NCI-H128 (cell line): ENCODE measurements at regions not wholly inside any gene's neighbourhood (a gene's known extent, or its start where the extent isn't known, plus 50 kb on each side); places are given as distances from the start of the nearest gene placed in this dataset.

Experiments
- DNase-seq: peaks from one replicate; lab custom pipeline; 2025; ENCODE audit not compliant: unreplicated experiment; lab: John Stamatoyannopoulos, UW

GRCh38 chr20:22003680-22004079 lies 298.2 kb downstream of the PAX1 start:
- no peak for DNase-seq

GRCh38 chr20:22001886-22002285 lies 296.4 kb downstream of the PAX1 start:
- no peak for DNase-seq

- no peak for DNase-seq
Measured at GRCh38 chr20:21995461-21995860, 290.0 kb downstream of the PAX1 start.

- no peak for DNase-seq
Measured at GRCh38 chr20:21994203-21994602, 288.7 kb downstream of the PAX1 start.

- DNase-seq: no peak
Measured at GRCh38 chr20:21982559-21982958, 277.1 kb downstream of the PAX1 start.

- no peak for DNase-seq
Measured at GRCh38 chr20:21981597-21982344, 276.3 kb downstream of the PAX1 start.

- DNase-seq: no peak
Measured at GRCh38 chr20:21981179-21981578, 275.7 kb downstream of the PAX1 start.

- no peak for DNase-seq
Measured at GRCh38 chr20:21971436-21971835, 266.0 kb downstream of the PAX1 start.

GRCh38 chr20:21968486-21968885 lies 263.0 kb downstream of the PAX1 start:
- no peak for DNase-seq

- no peak for DNase-seq
Measured at GRCh38 chr20:21967481-21967880, 262.0 kb downstream of the PAX1 start.

- DNase-seq: no peak
Measured at GRCh38 chr20:21956591-21956990, 251.1 kb downstream of the PAX1 start.

- no peak for DNase-seq
Measured at GRCh38 chr20:21947406-21947805, 241.9 kb downstream of the PAX1 start.

- no peak for DNase-seq
Measured at GRCh38 chr20:21944227-21944626, 238.8 kb downstream of the PAX1 start.

- no peak for DNase-seq
Measured at GRCh38 chr20:21941941-21942805, 236.7 kb downstream of the PAX1 start.

- no peak for DNase-seq
Measured at GRCh38 chr20:21936720-21937380, 231.4 kb downstream of the PAX1 start.

GRCh38 chr20:21936261-21936660 lies 230.8 kb downstream of the PAX1 start:
- no peak for DNase-seq

GRCh38 chr20:21933526-21933925 lies 228.1 kb downstream of the PAX1 start:
- DNase-seq: no peak

- no peak for DNase-seq
Measured at GRCh38 chr20:21921251-21921650, 215.8 kb downstream of the PAX1 start.

- DNase-seq: no peak
Measured at GRCh38 chr20:21920211-21920610, 214.7 kb downstream of the PAX1 start.

- DNase-seq: no peak
Measured at GRCh38 chr20:21918398-21918797, 212.9 kb downstream of the PAX1 start.

GRCh38 chr20:21902391-21902790 lies 196.9 kb downstream of the PAX1 start:
- DNase-seq: no peak
